Psoas muscle (tissue), 7 donors: ENCODE measurements at regions not wholly inside any gene's neighbourhood (a gene's known extent, or its start where the extent isn't known, plus 50 kb on each side); places are given as distances from the start of the nearest gene placed in this dataset.

Experiments
- ATAC-seq, 4 donors: fragments of 200-7000 bp; cut with Tn5 transposase; one replicate each; pipeline ENCODE4 v1.9.1; 2020; ENCODE audit warnings: moderate library complexity in 3 of 4, mild to moderate bottlenecking in 2 of 4
- DNase-seq, 2 donors: peaks; one replicate each; pipeline ENCODE4 v3.0.0-alpha.2; 2020
- H3K27ac ChIP-seq: fragments of 200-600 bp; one replicate; pipeline ENCODE4 v1.8.0; 2022
- H3K27me3 ChIP-seq, 3 donors: fragments of 200-600 bp in 1 of 3; one replicate each; pipeline versions ENCODE4 v1.6.1 to v1.8.0; 2013 to 2022; ENCODE audit warnings: low read length in 2 of 3, mild to moderate bottlenecking in 2 of 3, moderate library complexity in 1 of 3; ENCODE audit not compliant: insufficient read depth in 3 of 3
- H3K36me3 ChIP-seq, 2 donors: fragments of 200-600 bp in 1 of 2; one replicate each; pipeline versions ENCODE4 v1.6.1 to v1.8.0; 2013 to 2022; ENCODE audit warnings: low read depth in 1 of 2, mild to moderate bottlenecking in 1 of 2, moderate library complexity in 1 of 2; ENCODE audit not compliant: insufficient read depth in 1 of 2
- H3K4me1 ChIP-seq: fragments of 200-600 bp; one replicate; pipeline ENCODE4 v1.8.0; 2022
- H3K4me3 ChIP-seq: fragments of 200-600 bp; one replicate; pipeline ENCODE4 v1.8.0; 2022; ENCODE audit warnings: mild to moderate bottlenecking
- H3K9me3 ChIP-seq: fragments of 200-600 bp; one replicate; pipeline ENCODE4 v1.8.0; 2022
- CTCF ChIP-seq: fragments of 200-600 bp; IDR thresholded peaks from one replicate; pipeline ENCODE4 v1.8.0; 2022; ENCODE audit warnings: antibody characterized with exemption
- WGBS, 3 donors: extraction: QIAGEN DNeasy Blood & Tissue Kit; methylation state at CpG; one replicate each; pipeline versions ENCODE4 v1.1.6 to v1.1.7; 2013; 5-methylcytosine and 5-hydroxymethylcytosine counted together
- intact Hi-C, 2 donors: fragments of 100-400 bp; cut with DNase I; formaldehyde crosslinking; loops; one replicate each; pipeline versions ENCODE4 v1.11.0 to v1.14.2; 2022
- donor health status: healthy with polysubstance abuse.
- donor health status: DM: no; HTN: no; CAD: no; lungs with moderate emphysema.
- donor health status: Bipolar disorder and iron deficiency.
- donor health status: healthy.
- donor health status: DM: yes; HTN: yes; CAD: no.
- donor health status: DM: no; HTN: no; CAD: no.
- donor health status: DM: yes; HTN: yes; CAD: no.

DNA sequence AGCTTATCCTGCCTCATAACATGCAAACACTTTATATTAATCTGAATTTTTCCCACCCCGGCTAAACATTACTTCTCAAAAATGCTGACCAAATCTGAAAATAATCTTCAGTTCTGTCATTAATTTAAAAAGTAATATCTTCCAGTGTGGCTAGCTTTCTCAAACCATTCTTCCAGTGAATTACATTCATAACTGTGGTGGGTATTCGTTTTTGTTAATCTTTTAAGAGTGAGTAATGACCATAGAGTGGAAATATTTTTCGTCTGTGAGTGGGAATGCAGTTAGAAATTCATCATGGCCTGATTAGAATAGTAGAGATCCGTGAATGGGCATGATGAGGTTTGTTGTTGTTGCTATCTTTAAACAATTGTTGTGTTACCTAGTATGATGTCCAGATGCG is 138.6 kb upstream of the SFRP2 start:
- no peak for DNase-seq
- TF ChIP-seq CTCF, result no peak
- no peak overlapping the region for H3K4me3 ChIP-seq
- H3K27ac ChIP-seq, result no peak overlapping the region
- no peaks in the 10 kb centered on the region for H3K36me3 ChIP-seq
- no peak for ATAC-seq
- WGBS, 3 donors, result 77 to 86% (median 82%) methylated on average over 5 of the region's 5 CpGs
- H3K27me3 ChIP-seq, result no peaks in the 10 kb centered on the region
- no peaks in the 10 kb centered on the region for H3K4me1 ChIP-seq
- intact Hi-C loops, result no loop called here
- H3K9me3 ChIP-seq, result no peaks in the 10 kb centered on the region

DNA sequence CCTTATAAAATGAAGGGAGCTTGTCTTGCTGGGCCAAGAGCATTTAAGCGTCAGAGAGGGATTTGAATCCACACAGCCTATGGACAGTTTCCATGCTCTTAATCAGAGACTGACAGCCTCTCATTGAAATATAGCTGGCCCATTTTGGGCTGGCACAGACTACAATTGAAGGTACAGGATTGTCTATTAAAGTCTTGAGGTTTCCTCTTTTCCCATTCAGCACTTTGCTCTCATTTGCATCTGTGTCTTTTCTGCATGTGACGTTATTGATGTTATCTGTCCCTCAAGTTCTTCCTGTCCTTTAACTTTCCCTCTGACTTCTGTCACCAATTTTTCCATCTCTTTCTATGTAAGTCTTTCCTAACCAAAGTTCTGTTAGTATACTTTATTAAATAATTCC is 133.3 kb upstream of the SFRP2 start:
- WGBS, 3 donors, result 77 to 93% (median 88%) methylated on average over 2 of the region's 2 CpGs
- DNase-seq (no peak), ATAC-seq (no peak)
- no peaks in the 10 kb centered on the region for H3K9me3 ChIP-seq
- H3K27ac ChIP-seq, result no peak overlapping the region
- no peak for TF ChIP-seq CTCF
- H3K4me3 ChIP-seq, result no peak overlapping the region
- no peaks in the 10 kb centered on the region for H3K4me1 ChIP-seq
- H3K36me3 ChIP-seq, result no peaks in the 10 kb centered on the region
- no peaks in the 10 kb centered on the region for H3K27me3 ChIP-seq
- intact Hi-C loops, result no loop called here

DNA sequence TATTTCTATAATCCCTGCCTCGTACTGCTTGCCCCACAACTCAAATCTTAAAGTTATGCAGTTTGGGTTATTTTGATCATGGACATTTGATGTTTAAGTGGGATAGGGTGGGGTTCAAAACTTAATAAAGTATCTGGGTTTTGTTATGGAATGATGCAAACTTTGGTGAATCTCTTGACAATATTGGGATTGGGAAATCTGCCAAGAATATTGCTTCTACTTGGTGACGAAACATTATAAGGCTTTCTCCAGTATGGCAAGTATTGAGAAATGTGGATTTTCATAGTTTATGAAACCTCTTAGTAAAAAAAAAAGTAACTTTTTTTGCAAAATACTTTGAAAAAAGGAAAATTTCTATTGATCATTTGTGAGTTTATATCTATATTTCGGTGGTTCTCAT is 130.8 kb upstream of the SFRP2 start:
- intact Hi-C loops, result no loop called here
- Histone ChIP-seq H3K4me3 (no peak overlapping the region), H3K27me3 (no peaks in the 10 kb centered on the region), H3K4me1 (no peaks in the 10 kb centered on the region), H3K36me3 (no peaks in the 10 kb centered on the region), H3K9me3 (no peaks in the 10 kb centered on the region), H3K27ac (no peak overlapping the region)
- ATAC-seq (no peak), DNase-seq (no peak)
- WGBS, 3 donors, result 78 to 80% (median 78%) methylated on average over 3 of the region's 3 CpGs
- no peak for TF ChIP-seq CTCF

- no peaks in the 10 kb centered on the region for H3K27me3 ChIP-seq
- H3K27ac ChIP-seq, result no peak overlapping the region
- TF ChIP-seq CTCF, result no peak
- H3K9me3 ChIP-seq, result no peaks in the 10 kb centered on the region
- H3K4me3 ChIP-seq, result no peak overlapping the region
- intact Hi-C loops, result no loop called here
- H3K36me3 ChIP-seq, result no peaks in the 10 kb centered on the region
- WGBS, 3 donors, result 41 to 57% (median 48%) methylated on average over 5 of the region's 5 CpGs
- DNase-seq (no peak), ATAC-seq (no peak)
- no peaks in the 10 kb centered on the region for H3K4me1 ChIP-seq
Measured at GRCh38 chr4:153916273-153916755, 127.4 kb upstream of the SFRP2 start.

- intact Hi-C loops, result no loop called here
Measured at GRCh38 chr4:153912301-153912700, 123.4 kb upstream of the SFRP2 start.

More at GRCh38 chr4:153912301-153912700, 123.4 kb upstream of the SFRP2 start:
- no peak for DNase-seq
- no peak overlapping the region for H3K27ac ChIP-seq
- H3K36me3 ChIP-seq, result no peaks in the 10 kb centered on the region
- no peak for TF ChIP-seq CTCF
- H3K27me3 ChIP-seq, result no peaks in the 10 kb centered on the region
- no peaks in the 10 kb centered on the region for H3K9me3 ChIP-seq
- H3K4me3 ChIP-seq, result no peak overlapping the region
- H3K4me1 ChIP-seq, result no peaks in the 10 kb centered on the region
- no peak for ATAC-seq
